ENCODE measurements at regions not wholly inside any gene's neighbourhood (a gene's known extent, or its start where the extent isn't known, plus 50 kb on each side); places are given as distances from the start of the nearest gene placed in this dataset.

DNA sequence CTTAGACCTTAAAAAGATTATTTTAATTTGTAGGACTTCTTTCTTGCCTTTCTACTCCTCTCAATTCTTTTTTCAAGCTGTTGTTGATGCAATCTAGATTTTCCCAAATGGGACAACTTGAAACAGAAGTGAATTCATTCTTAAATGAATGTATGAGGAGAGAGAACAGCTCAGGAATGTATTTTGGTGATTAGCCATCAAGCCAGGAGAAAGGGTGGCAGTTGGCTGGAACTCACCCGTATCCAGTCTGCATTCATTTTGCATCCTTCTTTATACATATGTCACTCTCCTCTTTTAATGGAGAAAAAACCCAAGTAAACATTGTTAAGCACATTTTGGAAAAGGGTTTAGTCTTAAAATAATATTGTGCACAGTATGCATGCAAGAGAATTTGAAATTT is 251.3 kb downstream of the REEP3 start:
- H3K9me3 ChIP-seq, result no peaks in the 10 kb centered on the region
- H3K4me3 ChIP-seq (ENCODE audit: low read depth in 1 of 2, low read length in 1 of 2), result no peak overlapping the region
- H3K4me1 ChIP-seq (ENCODE audit: control insufficient read depth in 1 of 2, insufficient read depth in 1 of 2, low read depth in 1 of 2, low read length in 1 of 2), result no peaks in the 10 kb centered on the region
- TF ChIP-seq, protein P1, sequence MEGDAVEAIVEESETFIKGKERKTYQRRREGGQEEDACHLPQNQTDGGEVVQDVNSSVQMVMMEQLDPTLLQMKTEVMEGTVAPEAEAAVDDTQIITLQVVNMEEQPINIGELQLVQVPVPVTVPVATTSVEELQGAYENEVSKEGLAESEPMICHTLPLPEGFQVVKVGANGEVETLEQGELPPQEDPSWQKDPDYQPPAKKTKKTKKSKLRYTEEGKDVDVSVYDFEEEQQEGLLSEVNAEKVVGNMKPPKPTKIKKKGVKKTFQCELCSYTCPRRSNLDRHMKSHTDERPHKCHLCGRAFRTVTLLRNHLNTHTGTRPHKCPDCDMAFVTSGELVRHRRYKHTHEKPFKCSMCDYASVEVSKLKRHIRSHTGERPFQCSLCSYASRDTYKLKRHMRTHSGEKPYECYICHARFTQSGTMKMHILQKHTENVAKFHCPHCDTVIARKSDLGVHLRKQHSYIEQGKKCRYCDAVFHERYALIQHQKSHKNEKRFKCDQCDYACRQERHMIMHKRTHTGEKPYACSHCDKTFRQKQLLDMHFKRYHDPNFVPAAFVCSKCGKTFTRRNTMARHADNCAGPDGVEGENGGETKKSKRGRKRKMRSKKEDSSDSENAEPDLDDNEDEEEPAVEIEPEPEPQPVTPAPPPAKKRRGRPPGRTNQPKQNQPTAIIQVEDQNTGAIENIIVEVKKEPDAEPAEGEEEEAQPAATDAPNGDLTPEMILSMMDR (IDR thresholded peaks at IDR 0.05), result no peak
- H3K27me3 ChIP-seq, result no peaks in the 10 kb centered on the region
- H3K27ac ChIP-seq, result no peak overlapping the region
- no peaks in the 10 kb centered on the region for H3K36me3 ChIP-seq

DNA sequence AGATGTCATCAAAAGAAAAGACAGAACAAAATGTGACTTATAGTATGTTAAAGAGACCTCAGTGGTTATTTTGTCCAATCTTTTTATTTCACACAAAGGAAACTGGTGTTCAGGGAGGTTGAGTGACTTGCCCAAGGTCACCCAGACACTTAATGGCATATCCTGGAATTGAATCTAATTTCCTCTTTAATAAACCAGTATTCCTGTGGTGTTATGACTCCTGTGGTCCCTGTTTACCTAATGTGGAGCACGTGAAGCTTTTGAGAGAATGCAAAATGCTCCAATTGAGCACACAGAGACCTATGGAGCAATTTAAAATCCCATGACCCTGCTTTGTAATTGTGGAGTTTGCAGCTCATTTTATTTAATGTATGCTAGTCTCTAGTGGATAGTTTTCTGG is 251.9 kb downstream of the REEP3 start:
- no peak overlapping the region for H3K27ac ChIP-seq
- H3K36me3 ChIP-seq, result no peaks in the 10 kb centered on the region
- no peaks in the 10 kb centered on the region for H3K9me3 ChIP-seq
- H3K4me1 ChIP-seq (ENCODE audit: control insufficient read depth in 1 of 2, insufficient read depth in 1 of 2, low read depth in 1 of 2, low read length in 1 of 2), result no peaks in the 10 kb centered on the region
- TF ChIP-seq, protein P1 (IDR thresholded peaks at IDR 0.05), result no peak
- no peak overlapping the region for H3K4me3 ChIP-seq (ENCODE audit: low read depth in 1 of 2, low read length in 1 of 2)
- no peaks in the 10 kb centered on the region for H3K27me3 ChIP-seq

DNA sequence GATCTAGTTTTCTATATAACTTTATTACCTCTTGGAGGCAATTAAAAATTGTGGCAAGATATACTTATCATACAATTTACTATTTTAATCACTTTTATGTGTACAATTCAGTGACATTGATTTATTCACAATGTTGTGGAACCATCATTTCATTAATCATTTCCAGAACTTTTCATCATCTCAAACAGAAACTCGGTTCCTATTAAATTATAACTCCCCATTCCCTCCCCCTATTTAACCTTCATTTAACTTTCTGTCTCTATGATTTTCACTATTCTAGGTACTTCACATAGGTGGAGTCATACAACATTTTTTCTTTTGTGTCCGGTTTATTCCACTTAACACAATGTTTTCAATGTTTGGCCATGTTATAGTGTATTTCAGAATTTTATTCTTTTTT is 252.8 kb downstream of the REEP3 start:
- TF ChIP-seq, protein P1 (IDR thresholded peaks at IDR 0.05), result no peak
- Histone ChIP-seq H3K9me3 (no peaks in the 10 kb centered on the region), H3K36me3 (no peaks in the 10 kb centered on the region), H3K27ac (no peak overlapping the region), H3K4me3 (ENCODE audit: low read depth in 1 of 2, low read length in 1 of 2) (no peak overlapping the region), H3K4me1 (ENCODE audit: control insufficient read depth in 1 of 2, insufficient read depth in 1 of 2, low read depth in 1 of 2, low read length in 1 of 2) (no peaks in the 10 kb centered on the region), H3K27me3 (no peaks in the 10 kb centered on the region)

DNA sequence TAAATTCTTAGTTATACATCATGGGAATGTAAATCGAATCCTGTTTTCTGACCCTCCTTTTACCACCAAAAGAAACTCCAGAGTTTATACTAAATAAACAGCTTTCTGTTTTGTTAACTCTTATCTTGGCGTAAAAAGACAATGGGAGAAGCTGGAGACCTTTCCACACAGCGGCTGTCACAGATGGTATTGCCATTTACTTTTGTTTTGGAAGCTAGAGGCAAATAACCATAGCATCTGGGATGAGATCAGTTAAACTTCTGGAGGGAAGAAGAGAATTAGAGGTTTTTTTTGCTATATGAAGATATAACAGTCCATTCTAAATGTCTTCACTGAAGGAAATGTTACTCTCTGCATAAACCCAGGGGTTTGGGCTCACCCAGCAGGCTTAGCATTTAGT is 258.9 kb downstream of the REEP3 start:
- H3K4me3 ChIP-seq (ENCODE audit: low read depth in 1 of 2, low read length in 1 of 2), result no peak overlapping the region
- no peaks in the 10 kb centered on the region for H3K4me1 ChIP-seq (ENCODE audit: control insufficient read depth in 1 of 2, insufficient read depth in 1 of 2, low read depth in 1 of 2, low read length in 1 of 2)
- no peaks in the 10 kb centered on the region for H3K9me3 ChIP-seq
- H3K27ac ChIP-seq, result no peak overlapping the region
- TF ChIP-seq, protein P1 (IDR thresholded peaks at IDR 0.05), result no peak
- H3K27me3 ChIP-seq, result no peaks in the 10 kb centered on the region
- H3K36me3 ChIP-seq, result no peaks in the 10 kb centered on the region

DNA sequence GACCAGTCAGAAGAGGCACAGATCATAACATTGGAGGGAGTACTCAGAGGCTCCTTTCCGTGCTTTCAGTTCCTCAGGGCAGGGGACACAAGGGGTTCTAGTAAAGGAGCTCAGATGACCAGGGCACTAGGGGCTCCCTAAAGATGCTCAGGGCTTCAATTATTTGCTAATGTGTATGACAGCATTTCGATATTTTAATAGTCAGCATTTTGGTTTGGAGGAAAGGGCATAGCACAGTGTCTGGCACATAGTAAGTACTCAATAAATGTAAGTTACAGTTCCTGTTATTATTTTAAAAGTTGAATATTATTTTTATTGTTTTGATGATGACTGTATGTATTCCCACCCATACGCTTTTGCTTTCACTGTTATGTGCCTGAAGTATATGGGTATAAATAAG is 260.0 kb downstream of the REEP3 start:
- no peak overlapping the region for H3K4me3 ChIP-seq (ENCODE audit: low read depth in 1 of 2, low read length in 1 of 2)
- TF ChIP-seq, protein P1 (IDR thresholded peaks at IDR 0.05), result no peak

DNA sequence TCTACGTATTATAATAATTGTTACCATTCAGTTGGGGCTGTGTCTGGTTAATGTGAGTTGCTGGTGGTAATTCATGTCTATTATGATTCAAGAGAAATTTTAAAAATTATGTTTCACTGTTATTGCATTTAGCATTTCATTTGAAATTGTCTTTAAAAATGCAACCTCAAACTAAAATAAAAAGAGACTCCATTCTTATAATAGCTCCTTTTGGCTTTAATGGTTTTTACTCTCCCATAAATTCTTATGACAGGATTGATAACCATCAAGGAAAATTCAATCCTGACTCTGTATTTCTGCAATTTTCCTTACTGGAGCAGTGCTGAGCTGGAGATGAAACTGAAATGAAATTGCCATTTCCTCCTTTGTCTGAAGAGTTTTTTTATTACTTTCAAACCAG is 262.7 kb downstream of the REEP3 start:
- Histone ChIP-seq H3K27me3 (no peaks in the 10 kb centered on the region), H3K27ac (no peak overlapping the region), H3K4me3 (ENCODE audit: low read depth in 1 of 2, low read length in 1 of 2) (no peak overlapping the region), H3K36me3 (no peaks in the 10 kb centered on the region), H3K4me1 (ENCODE audit: control insufficient read depth in 1 of 2, insufficient read depth in 1 of 2, low read depth in 1 of 2, low read length in 1 of 2) (no peaks in the 10 kb centered on the region), H3K9me3 (no peaks in the 10 kb centered on the region)
- TF ChIP-seq, protein P1 (IDR thresholded peaks at IDR 0.05), result no peak

More for the DNA sequence above, 260.0 kb downstream of the REEP3 start:
- no peaks in the 10 kb centered on the region for H3K27me3 ChIP-seq
- no peaks in the 10 kb centered on the region for H3K4me1 ChIP-seq (ENCODE audit: control insufficient read depth in 1 of 2, insufficient read depth in 1 of 2, low read depth in 1 of 2, low read length in 1 of 2)
- H3K27ac ChIP-seq, result no peak overlapping the region
- H3K36me3 ChIP-seq, result no peaks in the 10 kb centered on the region
- no peaks in the 10 kb centered on the region for H3K9me3 ChIP-seq
